Fibroblast of lung (primary cell): ENCODE measurements at regions not wholly inside any gene's neighbourhood (a gene's known extent, or its start where the extent isn't known, plus 50 kb on each side); places are given as distances from the start of the nearest gene placed in this dataset.

Experiments used
- DNase-seq, 2 donors: peaks; one replicate each; pipeline versions ENCODE4 v3.0.0 to v3.0.0-alpha.2; 2010; ENCODE audit warnings: low read depth in 2 of 2
- H2AFZ ChIP-seq: 2 replicates; pipeline ENCODE4 v1.5.1; 2012; ENCODE audit warnings: low read length, control low read depth, inconsistent platforms
- H3K27ac ChIP-seq: 2 replicates; pipeline ENCODE4 v1.5.1; 2011; ENCODE audit warnings: low read length, control low read depth; ENCODE audit not compliant: insufficient read depth
- H3K27me3 ChIP-seq: 2 replicates; pipeline ENCODE4 v1.5.1; 2011; ENCODE audit warnings: mild to moderate bottlenecking, low read length; ENCODE audit not compliant: control insufficient read depth, insufficient read depth
- H3K36me3 ChIP-seq: 2 replicates; pipeline ENCODE4 v1.5.1; 2011; ENCODE audit warnings: low read length; ENCODE audit not compliant: control insufficient read depth, insufficient read depth
- H3K4me1 ChIP-seq: 2 replicates; pipeline ENCODE4 v1.5.1; 2011; ENCODE audit warnings: low read length; ENCODE audit not compliant: control insufficient read depth, insufficient read depth; ENCODE audit errors: extremely low read depth
- H3K4me2 ChIP-seq: 2 replicates; pipeline ENCODE4 v1.5.1; 2011; ENCODE audit warnings: low read length, control low read depth; ENCODE audit not compliant: insufficient read depth; ENCODE audit errors: extremely low read depth
- H3K4me3 ChIP-seq, 4 experiments: fragments of 200-600 bp in 1 of 4; sonication (generic) in 1 of 4; replicated peaks in 1 of 4; 2 replicates each; pipeline ENCODE4 v1.5.1; 2011 to 2016; ENCODE audit warnings: low read length in 4 of 4, low read depth in 3 of 4, mild to moderate bottlenecking in 3 of 4, control low read depth in 2 of 4, inconsistent platforms in 1 of 4, mixed read lengths in 1 of 4; ENCODE audit not compliant: insufficient read depth in 1 of 4; ENCODE audit errors: control extremely low read depth in 1 of 4
- H3K79me2 ChIP-seq: 2 replicates; pipeline ENCODE4 v1.5.1; 2012; ENCODE audit warnings: mild to moderate bottlenecking, low read length, inconsistent platforms; ENCODE audit not compliant: control insufficient read depth, insufficient read depth
- H3K9ac ChIP-seq: 2 replicates; pipeline ENCODE4 v1.5.1; 2011; ENCODE audit warnings: mild to moderate bottlenecking, low read length, control low read depth; ENCODE audit not compliant: insufficient read depth
- H3K9me3 ChIP-seq: 2 replicates; pipeline ENCODE4 v1.5.1; 2012; ENCODE audit warnings: low read depth, low read length; ENCODE audit not compliant: control insufficient read depth, insufficient read depth
- H4K20me1 ChIP-seq: 2 replicates; pipeline ENCODE4 v1.5.1; 2011; ENCODE audit warnings: low read length; ENCODE audit not compliant: control insufficient read depth, insufficient read depth; ENCODE audit errors: extremely low read depth
- CTCF ChIP-seq, 2 donors: IDR thresholded peaks in 1 of 2; conservative IDR thresholded peaks in 1 of 2; 1 replicate in 1 of 2; 2 replicates in 1 of 2; pipeline ENCODE4 v1.5.1; 2011 to 2012; ENCODE audit warnings: low read length in 2 of 2, control low read depth in 1 of 2, inconsistent platforms in 1 of 2, low read depth in 1 of 2, mild to moderate bottlenecking in 1 of 2
- EZH2 ChIP-seq: IDR thresholded peaks from 2 replicates; pipeline ENCODE4 v1.5.1; 2012; ENCODE audit warnings: low read length, control low read depth, mild to moderate bottlenecking; ENCODE audit errors: missing control alignments

DNA sequence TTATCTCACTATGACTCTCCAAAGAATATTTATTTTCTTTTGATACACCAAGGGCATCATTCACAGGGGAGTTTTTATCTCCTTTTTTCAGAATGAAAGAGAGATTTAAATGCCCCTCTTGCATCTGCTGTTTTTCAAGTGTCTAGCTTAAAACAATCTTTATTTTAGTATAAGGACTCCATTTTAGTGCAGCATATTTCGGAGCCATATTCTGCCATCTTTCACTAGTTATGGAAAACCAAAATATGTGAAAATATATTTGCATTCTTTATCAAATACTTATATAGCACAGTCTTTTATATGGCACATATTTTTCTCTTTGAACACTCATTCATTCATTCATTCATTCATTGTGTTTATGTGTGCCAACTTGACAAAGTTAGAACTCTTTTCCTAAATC is 1130.2 kb downstream of the SLITRK5 start:
- Histone ChIP-seq H3K4me2 (no peak overlapping the region), H3K9me3 (no peaks in the 10 kb centered on the region), H3K36me3 (no peaks in the 10 kb centered on the region), H3K4me1 (no peaks in the 10 kb centered on the region), H3K79me2 (no peaks in the 10 kb centered on the region), H3K4me3 (no peak overlapping the region), H3K27me3 (no peaks in the 10 kb centered on the region), H2AFZ (no peak overlapping the region), H3K9ac (no peak overlapping the region), H4K20me1 (no peaks in the 10 kb centered on the region), H3K27ac (no peak overlapping the region)
- TF ChIP-seq EZH2, result no peak
- no peak for TF ChIP-seq CTCF (conservative IDR thresholded peaks at IDR 0.05 in 1 of 2, IDR thresholded peaks at IDR 0.05 in 1 of 2; ENCODE audit: low read depth in 1 of 2, low read length in 2 of 2)
- no peak for DNase-seq

GRCh38 chr13:88802886-88803285 is 1131.7 kb downstream of the SLITRK5 start:
- Histone ChIP-seq H3K9me3 (no peaks in the 10 kb centered on the region), H3K36me3 (no peaks in the 10 kb centered on the region), H2AFZ (no peak overlapping the region), H3K9ac (no peak overlapping the region), H3K4me1 (no peaks in the 10 kb centered on the region), H3K27me3 (no peaks in the 10 kb centered on the region), H3K27ac (no peak overlapping the region), H3K79me2 (no peaks in the 10 kb centered on the region), H3K4me2 (no peak overlapping the region), H4K20me1 (no peaks in the 10 kb centered on the region), H3K4me3 (no peak overlapping the region)
- DNase-seq, result peak; percentile 9 to 12
- TF ChIP-seq CTCF (conservative IDR thresholded peaks at IDR 0.05 in 1 of 2, IDR thresholded peaks at IDR 0.05 in 1 of 2; ENCODE audit: low read depth in 1 of 2, low read length in 2 of 2) (no peak), EZH2 (no peak)

GRCh38 chr13:88806438-88806837 is 1135.3 kb downstream of the SLITRK5 start:
- Histone ChIP-seq H3K36me3 (no peaks in the 10 kb centered on the region), H3K4me1 (no peaks in the 10 kb centered on the region), H2AFZ (no peak overlapping the region), H3K9ac (no peak overlapping the region), H4K20me1 (no peaks in the 10 kb centered on the region), H3K27ac (no peak overlapping the region), H3K9me3 (no peaks in the 10 kb centered on the region), H3K4me2 (no peak overlapping the region), H3K27me3 (no peaks in the 10 kb centered on the region), H3K4me3 (no peak overlapping the region), H3K79me2 (no peaks in the 10 kb centered on the region)
- TF ChIP-seq EZH2, result no peak
- TF ChIP-seq CTCF (conservative IDR thresholded peaks at IDR 0.05 in 1 of 2, IDR thresholded peaks at IDR 0.05 in 1 of 2; ENCODE audit: low read depth in 1 of 2, low read length in 2 of 2), result no peak
- DNase-seq, result no peak
